MV-4-11 (cell line): ENCODE measurements at regions not wholly inside any gene's neighbourhood (a gene's known extent, or its start where the extent isn't known, plus 50 kb on each side); places are given as distances from the start of the nearest gene placed in this dataset.

Source experiments
- DNase-seq: peaks from one replicate; lab custom pipeline; 2025; lab: John Stamatoyannopoulos, UW

GRCh38 chr10:21172930-21173801, 276.1 kb upstream of the NEBL start:
- DNase-seq = no peak

DNA sequence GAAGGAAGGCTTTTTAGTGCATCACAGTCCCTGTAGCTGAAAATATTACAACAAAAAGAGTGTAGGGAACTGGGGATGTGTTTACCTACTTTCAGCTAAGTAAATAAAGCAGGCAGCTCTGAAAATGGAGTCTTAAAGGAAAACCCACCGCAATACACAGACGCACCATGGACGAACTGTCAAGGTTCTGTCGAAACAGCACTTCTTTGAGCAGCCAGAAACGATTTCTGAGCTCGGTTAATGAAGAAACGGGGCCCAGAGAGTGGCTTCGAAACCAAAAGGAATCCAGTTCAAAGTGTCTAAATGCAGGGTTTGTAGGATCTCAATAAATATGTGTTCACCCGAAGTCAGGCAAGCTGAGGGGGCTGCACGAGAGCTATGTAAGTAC, 275.4 kb upstream of the NEBL start:
- no peak for DNase-seq

DNA sequence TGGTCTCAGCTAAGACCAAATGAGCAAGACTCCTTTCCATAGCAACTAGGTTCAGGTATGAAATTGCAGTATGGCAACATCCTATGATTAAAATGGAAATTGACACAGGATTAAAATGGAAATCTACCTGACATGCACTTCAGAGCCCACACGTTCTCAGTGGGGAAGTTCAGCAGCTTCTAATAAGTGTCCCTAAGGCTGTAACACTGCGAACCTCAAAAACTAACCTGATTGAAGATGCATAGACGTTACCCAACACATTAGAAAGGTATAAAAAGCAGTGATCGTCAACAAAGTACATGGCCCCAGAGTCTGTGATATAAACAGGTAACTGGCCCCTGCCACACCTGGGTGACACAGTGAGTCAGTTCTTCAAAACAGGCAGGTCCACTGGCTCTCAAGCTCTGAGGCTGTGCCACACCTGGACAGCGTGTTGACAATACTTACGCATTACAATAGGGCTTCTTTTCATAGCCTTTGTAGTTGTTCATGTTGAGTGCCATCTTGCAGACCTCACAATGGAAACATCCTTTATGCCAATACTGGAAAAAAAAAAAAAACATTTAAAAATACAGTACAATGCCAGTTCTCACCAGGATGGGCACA, 274.9 kb upstream of the NEBL start:
- DNase-seq = no peak

GRCh38 chr10:21171197-21171935, 274.3 kb upstream of the NEBL start:
- no peak for DNase-seq

DNA sequence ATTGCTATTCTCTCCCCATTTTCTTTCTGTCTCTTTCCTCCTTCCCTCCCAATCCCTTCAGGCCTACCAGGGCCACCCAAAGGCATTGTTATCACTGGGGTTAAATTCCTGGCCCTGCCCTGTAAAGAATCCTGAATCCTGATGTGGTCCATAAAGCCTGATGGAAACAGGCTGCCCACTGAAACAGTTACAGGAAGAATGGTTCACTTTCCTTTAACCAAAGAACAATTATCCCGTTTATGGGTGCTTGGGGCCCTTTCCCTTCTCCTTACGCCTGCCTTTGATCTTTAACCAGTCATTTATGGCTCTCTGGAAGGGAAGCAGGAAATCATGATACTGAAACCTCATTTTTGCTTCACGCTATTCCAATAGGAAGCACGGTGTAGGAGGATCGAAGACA, 273.1 kb upstream of the NEBL start:
- DNase-seq = no peak

GRCh38 chr10:21169271-21169670, 272.2 kb upstream of the NEBL start:
- DNase-seq = no peak

- no peak for DNase-seq
Measured at GRCh38 chr10:21167288-21168010, 270.3 kb upstream of the NEBL start.

- DNase-seq = no peak
Measured at GRCh38 chr10:21166557-21167287, 269.6 kb upstream of the NEBL start.

GRCh38 chr10:21165489-21165888, 268.4 kb upstream of the NEBL start:
- no peak for DNase-seq

DNA sequence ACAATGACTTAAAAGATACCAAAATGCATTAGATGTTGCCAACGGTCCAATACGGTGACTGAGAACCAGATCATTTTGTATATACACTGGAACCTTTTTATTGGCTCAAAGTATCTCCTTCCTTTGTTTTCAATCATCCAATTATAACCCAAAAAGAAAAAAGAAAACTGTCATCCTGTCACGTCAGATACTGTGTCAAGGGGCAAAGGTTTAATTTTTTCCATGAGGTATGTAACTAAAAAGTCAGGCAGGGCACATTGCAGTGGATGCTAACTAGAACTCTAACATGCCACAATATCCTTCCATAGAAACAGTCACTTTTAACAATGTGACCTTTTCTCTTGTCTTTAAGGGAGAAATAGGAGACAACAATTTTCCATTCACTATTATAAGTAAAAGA, 267.6 kb upstream of the NEBL start:
- DNase-seq = no peak

DNA sequence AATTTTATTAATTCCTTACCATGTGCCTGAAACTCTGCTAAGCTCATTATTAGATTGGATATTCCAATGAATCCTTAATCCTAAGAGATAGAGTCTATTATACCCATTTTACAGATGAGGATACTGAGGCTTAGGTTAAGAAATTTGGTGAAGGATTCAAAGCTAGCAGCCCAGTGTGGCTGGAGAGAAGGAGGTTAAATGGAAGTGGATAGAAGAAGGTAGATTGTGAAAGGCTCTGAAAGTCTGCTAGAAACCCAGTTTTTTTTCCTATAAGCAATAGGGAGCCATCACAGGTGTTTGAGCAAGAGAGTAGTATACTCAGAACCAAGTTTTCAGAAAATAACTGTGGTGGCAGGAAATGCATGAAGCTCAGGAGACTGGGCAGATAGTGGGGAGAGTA, 265.8 kb upstream of the NEBL start:
- no peak for DNase-seq

GRCh38 chr10:21161647-21162046, 264.5 kb upstream of the NEBL start:
- no peak for DNase-seq

DNA sequence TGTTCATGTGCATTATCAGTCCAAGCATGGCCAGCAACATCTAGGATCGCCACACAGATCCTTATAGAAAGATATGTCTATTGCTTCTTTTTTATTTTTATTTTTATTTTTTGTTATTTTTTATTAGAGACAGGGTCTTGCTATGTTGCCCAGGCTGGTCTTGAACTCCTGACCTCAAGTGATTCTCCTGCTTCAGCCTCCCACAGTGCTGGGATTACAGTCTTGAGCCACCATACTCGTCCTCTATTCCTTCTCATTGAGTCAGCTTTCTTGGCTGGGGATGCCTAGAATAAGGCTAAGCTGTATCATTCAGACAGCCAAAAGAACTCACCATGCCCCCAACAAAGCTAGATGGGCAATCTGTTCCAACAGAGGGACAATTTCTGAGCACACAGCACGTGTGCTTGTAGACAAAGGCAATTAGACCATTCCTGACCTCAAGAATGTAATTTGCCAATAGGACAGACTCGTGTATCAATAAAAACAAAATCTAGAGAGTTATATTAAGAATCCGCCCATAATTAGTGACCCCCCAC, 264.0 kb upstream of the NEBL start:
- no peak for DNase-seq

- DNase-seq = no peak
Measured at GRCh38 chr10:21160116-21160515, 263.0 kb upstream of the NEBL start.

DNA sequence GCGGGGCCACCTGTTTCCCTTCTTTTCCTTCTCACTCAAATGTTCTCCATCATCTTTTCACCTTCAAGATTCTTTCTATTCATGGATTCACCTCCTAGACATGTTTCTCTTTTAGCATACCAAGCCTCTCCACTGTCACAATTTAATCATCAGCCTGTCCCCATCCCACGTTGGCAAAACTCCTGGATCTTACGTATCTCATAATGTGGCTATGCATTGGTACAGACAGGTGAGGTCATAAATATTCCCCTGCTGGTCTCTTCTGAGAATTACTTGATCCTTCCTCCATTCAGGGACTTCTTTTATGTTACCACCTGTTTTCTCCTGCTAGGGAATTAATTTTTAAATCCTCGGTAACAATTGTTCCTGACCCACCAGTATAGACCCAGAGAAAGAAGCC, 262.6 kb upstream of the NEBL start:
- DNase-seq = no peak

- no peak for DNase-seq
Measured at GRCh38 chr10:21158301-21158700, 261.2 kb upstream of the NEBL start.

GRCh38 chr10:21157664-21158063, 260.6 kb upstream of the NEBL start:
- DNase-seq = no peak

GRCh38 chr10:21150166-21150565, 253.1 kb upstream of the NEBL start:
- no peak for DNase-seq

GRCh38 chr10:21146436-21146789, 249.3 kb upstream of the NEBL start:
- no peak for DNase-seq

- no peak for DNase-seq
Measured at GRCh38 chr10:21145751-21146435, 248.8 kb upstream of the NEBL start.

DNA sequence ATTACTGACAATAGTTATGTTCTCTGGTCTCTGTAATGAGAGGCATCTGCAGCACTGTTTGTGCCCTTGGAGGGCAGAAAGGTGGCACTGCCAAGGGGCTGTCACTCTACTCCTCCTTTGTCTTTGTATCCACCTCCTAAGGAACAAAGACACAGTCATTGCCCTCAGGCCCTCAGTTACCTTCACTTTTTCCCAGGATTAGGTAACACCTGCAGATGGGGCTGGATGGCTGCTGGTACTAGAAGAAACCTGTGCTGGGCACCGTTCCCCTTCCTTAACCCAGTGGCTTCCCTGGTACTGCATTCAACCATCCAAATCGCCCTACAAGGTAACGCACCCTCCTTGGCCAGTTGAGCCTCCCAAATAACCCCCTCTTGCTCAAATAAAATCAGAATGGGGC, 246.9 kb upstream of the NEBL start:
- no peak for DNase-seq
